Common myeloid progenitor, CD34-positive (primary cell): ENCODE measurements at regions not wholly inside any gene's neighbourhood (a gene's known extent, or its start where the extent isn't known, plus 50 kb on each side); places are given as distances from the start of the nearest gene placed in this dataset.
A peak's percentile ranks its signal among the peaks of the same experiment; 100 is the strongest.
"Not testable (repeated sequence)": the region's sequence is repeated elsewhere in the genome, so short reads cannot be mapped to it uniquely, and the experiment has no call there.

Experiments used
- CTCF ChIA-PET: fragments of 350-600 bp; sonication (Branson Sonifier 250); formaldehyde crosslinking; loops from one replicate; lab custom pipeline; 2021; ENCODE audit warnings: antibody characterized with exemption; lab: Charles Lee
- POLR2A ChIA-PET: fragments of 350-600 bp; sonication (Branson Sonifier 250); formaldehyde crosslinking; loops from one replicate; lab custom pipeline; 2021; ENCODE audit warnings: antibody characterized with exemption; lab: Charles Lee
- DNase-seq, 3 donors: peaks; one replicate each; pipeline versions ENCODE4 v3.0.0 to v3.0.0-alpha.2; 2013
- H3K27ac ChIP-seq, 2 experiments: 1 replicate in 1 of 2; 2 replicates in 1 of 2; pipeline ENCODE4 v1.7.0; 2013; ENCODE audit warnings: inconsistent platforms in 2 of 2, low read length in 2 of 2, mild to moderate bottlenecking in 2 of 2, low read depth in 1 of 2, moderate library complexity in 1 of 2; ENCODE audit not compliant: severe bottlenecking in 2 of 2, insufficient read depth in 1 of 2, poor library complexity in 1 of 2
- H3K27me3 ChIP-seq, 5 experiments: replicated peaks in 2 of 5; 1 replicate in 3 of 5; 2 replicates in 2 of 5; pipeline versions ENCODE4 v1.6.1 to v1.7.0; 2013; ENCODE audit warnings: low read length in 4 of 5, mild to moderate bottlenecking in 2 of 5, moderate library complexity in 2 of 5, inconsistent platforms in 1 of 5; ENCODE audit not compliant: insufficient read depth in 5 of 5, control insufficient read depth in 4 of 5
- H3K36me3 ChIP-seq, 4 experiments: 1 replicate in 2 of 4; 2 replicates in 2 of 4; pipeline versions ENCODE4 v1.6.1 to v1.7.0; 2013; ENCODE audit warnings: low read length in 3 of 4, control low read depth in 1 of 4, mild to moderate bottlenecking in 1 of 4; ENCODE audit not compliant: control insufficient read depth in 4 of 4, insufficient read depth in 4 of 4
- H3K4me1 ChIP-seq, 4 experiments: 1 replicate in 3 of 4; 2 replicates in 1 of 4; pipeline versions ENCODE4 v1.6.1 to v1.7.1; 2013; ENCODE audit warnings: low read length in 3 of 4, mild to moderate bottlenecking in 3 of 4, control low read depth in 1 of 4, inconsistent platforms in 1 of 4, moderate library complexity in 1 of 4; ENCODE audit not compliant: control insufficient read depth in 4 of 4, insufficient read depth in 4 of 4; ENCODE audit errors: control extremely low read depth in 1 of 4
- H3K4me3 ChIP-seq, 7 experiments: 1 replicate in 4 of 7; 2 replicates in 3 of 7; pipeline versions ENCODE4 v1.5.1 to v1.7.0; 2013; ENCODE audit warnings: mild to moderate bottlenecking in 7 of 7, low read length in 6 of 7, moderate library complexity in 6 of 7, inconsistent platforms in 2 of 7, low read depth in 2 of 7, control low read depth in 1 of 7; ENCODE audit not compliant: insufficient read depth in 4 of 7, control insufficient read depth in 1 of 7; ENCODE audit errors: extremely low read depth in 1 of 7
- H3K9me3 ChIP-seq, 5 experiments: 1 replicate in 4 of 5; 2 replicates in 1 of 5; pipeline versions ENCODE4 v1.6.1 to v1.7.1; 2013; ENCODE audit warnings: low read length in 4 of 5, mild to moderate bottlenecking in 2 of 5, inconsistent platforms in 1 of 5, low read depth in 1 of 5, moderate library complexity in 1 of 5; ENCODE audit not compliant: control insufficient read depth in 4 of 5, insufficient read depth in 2 of 5; ENCODE audit errors: control extremely low read depth in 1 of 5
- WGBS: methylation state at CpG from one replicate; pipeline ENCODE4 v1.1.5; 2013; ENCODE audit not compliant: insufficient coverage; 5-methylcytosine and 5-hydroxymethylcytosine counted together

DNA sequence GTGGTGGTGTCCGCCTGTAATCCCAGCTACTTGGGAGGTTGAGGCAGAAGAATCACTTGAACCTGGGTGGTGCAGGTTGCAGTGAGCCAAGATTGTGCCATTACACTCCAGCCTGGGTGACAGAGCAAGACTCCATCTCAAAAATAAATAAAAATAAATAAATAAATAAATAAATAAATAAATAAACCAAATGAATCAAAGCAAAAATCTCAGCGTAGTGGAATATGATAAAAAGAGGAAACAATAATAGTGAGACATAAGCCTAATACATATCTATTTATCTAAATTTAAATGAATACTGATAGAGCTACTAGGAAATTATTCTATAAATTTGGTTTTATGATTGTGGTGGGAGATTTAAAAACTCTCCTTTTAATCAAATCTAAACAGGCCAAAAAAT, 124.2 kb downstream of the B3GNT2 start:
- WGBS, result no CpG with 5 or more reads among the region's 2 CpGs
- H3K27ac ChIP-seq, H3K27me3 ChIP-seq, H3K9me3 ChIP-seq, H3K4me3 ChIP-seq, CTCF ChIA-PET, H3K36me3 ChIP-seq, DNase-seq, POLR2A ChIA-PET: not testable (repeated sequence)
- peaks cover 0 to 16% (median 6%) of the 10 kb centered on the region in 4 experiments for H3K4me1 ChIP-seq

DNA sequence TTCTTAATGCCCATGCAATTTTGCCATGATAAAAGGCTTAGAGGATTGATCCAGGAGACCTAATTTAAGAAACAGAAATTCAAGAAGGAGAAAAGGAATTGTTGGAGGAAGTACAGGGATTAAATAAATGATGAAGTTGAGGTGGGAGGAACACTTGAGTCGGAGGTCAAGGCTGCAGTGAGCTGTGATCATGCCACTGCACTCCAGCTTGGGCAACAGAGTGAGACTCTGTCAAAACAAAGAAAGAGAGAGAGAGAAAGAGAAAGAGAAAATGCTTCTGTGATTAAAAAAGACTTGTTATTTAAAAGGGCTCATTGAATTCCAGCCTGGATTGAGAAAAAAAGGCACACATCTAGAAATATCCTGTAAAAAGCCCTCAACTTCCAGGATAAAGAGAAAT, 123.2 kb downstream of the B3GNT2 start:
- Histone ChIP-seq H3K27me3 (no peaks in the 10 kb centered on the region), H3K36me3 (no peaks in the 10 kb centered on the region), H3K4me1 (peaks cover 0 to 26% (median 13%) of the 10 kb centered on the region in 4 experiments), H3K4me3 (no peak overlapping the region), H3K9me3 (no peaks in the 10 kb centered on the region), H3K27ac (no peak overlapping the region)
- ChIA-PET POLR2A (no interaction called here), CTCF (interaction anchor here (0.7 kb wide), 1 partner anchor 18 kb away, joined by 3 read pairs; no protein-coding TSS in a partner anchor)
- no peak for DNase-seq
- 71% methylated on average over 1 of the region's 1 CpG for WGBS

DNA sequence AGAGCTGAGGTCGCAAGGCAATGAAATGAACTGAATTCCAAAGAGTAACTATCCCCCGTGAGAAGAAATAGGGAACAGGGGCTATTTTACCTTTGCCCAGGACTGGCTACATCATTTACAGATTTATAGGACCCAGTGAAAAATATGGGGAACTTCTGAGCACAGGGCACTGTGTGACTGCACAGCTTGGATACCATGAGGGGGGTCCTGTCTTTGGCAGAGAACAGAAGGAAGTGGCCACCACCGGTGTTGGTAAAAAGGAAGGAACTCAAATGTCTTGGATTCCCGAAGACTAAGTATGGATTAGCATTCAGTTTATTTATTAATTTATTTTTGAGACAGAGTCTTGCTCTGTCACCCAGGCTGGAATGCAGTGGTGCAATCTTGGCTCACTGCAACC, 119.6 kb downstream of the B3GNT2 start:
- ChIA-PET CTCF (no interaction called here), POLR2A (interaction anchor here (0.6 kb wide), 1 partner anchor 12 kb away, joined by 3 read pairs; no protein-coding TSS in a partner anchor)
- Histone ChIP-seq H3K27ac (no peak overlapping the region), H3K36me3 (no peaks in the 10 kb centered on the region), H3K4me1 (peaks cover 0 to 53% (median 29%) of the 10 kb centered on the region in 4 experiments), H3K27me3 (no peaks in the 10 kb centered on the region), H3K4me3 (no peak overlapping the region), H3K9me3 (no peaks in the 10 kb centered on the region)
- 36% methylated on average over 3 of the region's 4 CpGs for WGBS
- DNase-seq, result peak in 2 of 3 donors; percentile 63 to 70

DNA sequence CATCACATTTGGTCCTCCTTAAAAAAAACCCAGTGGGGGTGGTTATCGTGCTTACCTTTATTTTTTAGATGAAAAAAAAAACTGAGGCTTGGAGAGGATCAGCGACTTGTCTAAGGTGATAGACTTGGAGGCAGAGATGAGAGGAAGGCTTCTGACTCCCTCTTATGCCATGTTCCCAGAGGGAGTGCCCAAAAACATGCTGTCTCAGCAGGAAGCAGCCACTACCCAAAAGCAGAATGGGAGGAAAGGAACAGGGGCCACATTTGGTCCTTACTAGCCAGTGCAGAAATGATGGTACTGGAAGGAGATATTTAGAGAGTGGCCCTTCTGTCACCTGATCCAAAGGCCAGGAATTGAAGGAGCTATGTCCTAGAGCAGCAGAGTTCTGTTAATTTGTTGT, 118.4 kb downstream of the B3GNT2 start:
- Histone ChIP-seq H3K27ac (no peak overlapping the region), H3K4me3 (peak overlapping the region in 1 of 7 experiments; percentile 16), H3K4me1 (peaks cover 0 to 65% (median 41%) of the 10 kb centered on the region in 4 experiments), H3K36me3 (no peaks in the 10 kb centered on the region), H3K9me3 (no peaks in the 10 kb centered on the region), H3K27me3 (no peaks in the 10 kb centered on the region)
- ChIA-PET POLR2A (interaction anchor here (0.9 kb wide), 1 partner anchor 13 kb away, joined by 3 read pairs; no protein-coding TSS in a partner anchor), CTCF (interaction anchor here (0.8 to 2.9 kb wide), 7 partner anchors 9 to 113 kb away, joined by 3 to 7 read pairs (median 4); no protein-coding TSS in a partner anchor)
- 100% methylated on average over 1 of the region's 2 CpGs for WGBS
- no peak for DNase-seq

DNA sequence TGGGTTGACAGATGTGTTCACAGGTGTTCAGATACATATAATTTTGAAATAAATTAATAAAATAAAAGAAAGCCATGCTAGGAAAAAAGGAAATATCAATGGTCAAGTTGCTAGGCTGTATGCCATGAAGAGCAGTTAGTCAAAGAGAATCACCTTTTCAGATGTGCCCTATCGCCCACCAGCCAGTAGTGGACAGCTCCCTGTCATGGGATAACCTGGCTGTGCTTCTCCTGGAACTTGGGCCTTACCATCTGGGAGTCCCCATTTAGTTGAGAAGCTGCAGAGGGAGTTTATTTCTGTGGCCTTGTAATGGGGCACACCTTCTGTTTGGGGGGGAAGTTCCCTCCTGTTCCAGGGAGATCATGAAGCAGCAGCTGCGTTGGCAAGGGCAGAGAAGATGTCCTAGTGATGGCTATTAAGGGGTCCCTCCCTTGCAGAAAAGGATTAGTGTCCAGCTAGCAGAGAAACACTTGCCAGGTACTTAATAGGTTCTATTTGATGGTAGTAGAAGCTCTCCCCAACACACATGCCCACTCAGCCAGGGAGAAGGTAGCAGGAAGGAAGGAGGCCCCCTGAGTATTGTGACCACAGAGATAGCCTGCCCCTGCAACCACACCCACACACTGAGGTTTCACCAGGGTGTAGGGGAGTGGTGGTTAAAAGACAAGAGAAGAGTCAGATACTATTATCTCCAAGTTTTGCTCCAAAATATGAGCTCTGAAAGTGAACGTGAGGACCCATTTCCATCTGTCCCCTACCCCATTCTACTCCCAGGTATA, 117.7 kb downstream of the B3GNT2 start:
- H3K27me3 ChIP-seq, result no peaks in the 10 kb centered on the region
- POLR2A ChIA-PET, result interaction anchor here (0.5 to 0.9 kb wide), 2 partner anchors 12 to 26 kb away, joined by 3 to 4 read pairs; no protein-coding TSS in a partner anchor

DNA sequence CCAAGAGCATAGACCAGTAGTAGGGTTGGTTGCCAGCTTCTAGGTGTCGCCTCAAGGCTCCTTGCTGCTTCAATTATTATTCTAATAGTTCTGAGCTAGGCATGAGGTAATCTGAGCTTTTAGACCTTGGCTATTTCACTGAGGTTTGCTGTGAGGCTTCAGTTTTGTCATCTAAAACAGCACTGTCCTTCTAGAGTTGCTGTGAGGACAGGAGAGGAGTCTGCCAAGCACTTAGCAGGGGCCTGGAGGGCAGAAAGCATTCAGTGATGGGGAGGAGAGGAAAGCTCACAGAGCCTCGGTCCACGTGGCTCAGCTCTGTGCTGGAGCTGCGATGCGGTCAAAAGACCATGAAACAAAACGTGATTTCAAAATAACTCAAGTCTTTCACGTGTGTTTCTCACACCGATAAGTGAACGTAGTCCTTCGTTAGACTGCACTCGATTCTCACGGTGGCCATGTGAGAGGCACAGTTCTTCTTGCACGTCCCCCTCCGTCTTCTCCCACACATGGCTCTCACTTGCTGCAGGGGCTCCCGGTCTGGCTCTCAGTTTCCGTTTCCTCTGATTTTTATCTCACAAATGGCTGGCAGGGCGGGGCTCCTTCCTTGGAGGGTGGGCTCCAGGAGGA, 113.7 kb downstream of the B3GNT2 start:
- CTCF ChIA-PET, result interaction anchor here (0.8 to 3.5 kb wide), 7 partner anchors 8 to 101 kb away, joined by 3 to 14 read pairs (median 4); no protein-coding TSS in a partner anchor
- peak; percentile 46 to 83 (median 68) for DNase-seq
- Histone ChIP-seq H3K4me1 (peaks cover 12 to 93% (median 80%) of the 10 kb centered on the region in 4 experiments), H3K36me3 (no peaks in the 10 kb centered on the region), H3K9me3 (no peaks in the 10 kb centered on the region), H3K27ac (peak overlapping the region in 1 of 2 experiments; percentile 32), H3K4me3 (peak overlapping the region in 3 of 7 experiments; percentile 5 to 33 (median 8)), H3K27me3 (no peaks in the 10 kb centered on the region)
- POLR2A ChIA-PET, result no interaction called here
- WGBS, result 1% methylated on average over 13 of the region's 17 CpGs

More for the DNA sequence above, 117.7 kb downstream of the B3GNT2 start:
- Histone ChIP-seq H3K4me1 (peaks cover 0 to 68% (median 47%) of the 10 kb centered on the region in 4 experiments), H3K27ac (no peak overlapping the region), H3K9me3 (no peaks in the 10 kb centered on the region), H3K36me3 (no peaks in the 10 kb centered on the region), H3K4me3 (peak overlapping the region in 4 of 7 experiments; percentile 7 to 51 (median 31))
- WGBS, result 41% methylated on average over 2 of the region's 3 CpGs
- CTCF ChIA-PET, result interaction anchor here (0.8 to 2.9 kb wide), 7 partner anchors 8 to 113 kb away, joined by 3 to 7 read pairs (median 4); no protein-coding TSS in a partner anchor
- DNase-seq, result peak; percentile 44 to 85 (median 79)
